ENCODE measurements at regions not wholly inside any gene's neighbourhood (a gene's known extent, or its start where the extent isn't known, plus 50 kb on each side); places are given as distances from the start of the nearest gene placed in this dataset.

DNA sequence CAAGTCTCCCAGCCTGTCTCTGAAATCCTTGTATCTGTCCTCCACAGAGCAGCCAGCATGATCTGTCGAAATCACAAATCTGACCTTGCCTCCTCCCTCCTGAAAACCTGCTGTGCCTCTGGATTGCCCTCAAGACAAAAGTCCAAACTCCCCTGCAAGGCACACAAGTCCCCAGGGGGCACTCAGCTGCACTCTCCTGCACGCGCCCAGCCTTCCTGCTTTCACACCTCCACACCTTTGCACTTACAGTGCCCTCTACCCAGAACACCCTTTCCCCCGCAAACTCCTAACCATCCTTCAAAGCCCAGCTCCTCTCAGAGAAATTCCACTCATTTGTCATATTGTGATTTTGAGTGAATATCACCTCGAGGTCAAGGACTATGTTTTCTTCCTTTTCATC lies 83.4 kb upstream of the TOP1 start:
- no peak for TF ChIP-seq FOXA1 (IDR thresholded peaks at IDR 0.05)
- no peak for TF ChIP-seq NFRKB (IDR thresholded peaks at IDR 0.05)
